Neural crest cell (in vitro differentiated cells): ENCODE measurements at regions not wholly inside any gene's neighbourhood (a gene's known extent, or its start where the extent isn't known, plus 50 kb on each side); places are given as distances from the start of the nearest gene placed in this dataset.

Source experiments
- DNase-seq: peaks from one replicate; pipeline ENCODE4 v3.0.0; 2021; ENCODE audit warnings: low read depth, mixed read lengths, low spot score
- H3K27ac Mint-ChIP-seq: one replicate; pipeline ENCODE4 v1.8.0; 2021; ENCODE audit warnings: mild to moderate bottlenecking, mixed read lengths; ENCODE audit not compliant: unreplicated experiment
- H3K27me3 Mint-ChIP-seq: 2 replicates; pipeline ENCODE4 v1.8.0; 2021; ENCODE audit warnings: low read depth, mild to moderate bottlenecking, mixed read lengths
- H3K36me3 Mint-ChIP-seq: 2 replicates; pipeline ENCODE4 v1.8.0; 2021; ENCODE audit warnings: low read depth, mild to moderate bottlenecking, mixed read lengths
- H3K4me1 Mint-ChIP-seq: 2 replicates; pipeline ENCODE4 v1.8.0; 2021; ENCODE audit warnings: mixed read lengths
- H3K4me3 Mint-ChIP-seq: one replicate; pipeline ENCODE4 v1.8.0; 2021; ENCODE audit warnings: mild to moderate bottlenecking, mixed read lengths
- H3K9me3 Mint-ChIP-seq: 2 replicates; pipeline ENCODE4 v1.8.0; 2021; ENCODE audit warnings: mixed read lengths
- CTCF ChIP-seq: fragments of 200-600 bp; sonication (generic); conservative IDR thresholded peaks from 2 replicates; pipeline ENCODE4 v1.5.0; 2021; ENCODE audit warnings: antibody characterized with exemption, mild to moderate bottlenecking

GRCh38 chr13:73894995-73895571 lies 239.1 kb downstream of the KLF12 start:
- no peak overlapping the region for H3K4me3 Mint-ChIP-seq
- H3K27ac Mint-ChIP-seq, result no peak overlapping the region
- DNase-seq, result no peak
- TF ChIP-seq CTCF, result no peak
- H3K4me1 Mint-ChIP-seq, result peaks cover 6% of the 10 kb centered on the region
- H3K36me3 Mint-ChIP-seq, result no peaks in the 10 kb centered on the region
- no peaks in the 10 kb centered on the region for H3K9me3 Mint-ChIP-seq
- H3K27me3 Mint-ChIP-seq, result no peaks in the 10 kb centered on the region

- H3K27me3 Mint-ChIP-seq, result no peaks in the 10 kb centered on the region
These were observed 240.4 kb downstream of the KLF12 start for GRCh38 chr13:73893833-73894232.

GRCh38 chr13:73891805-73892204 lies 242.4 kb downstream of the KLF12 start:
- Mint-ChIP-seq H3K27me3 (no peaks in the 10 kb centered on the region), H3K27ac (no peak overlapping the region), H3K36me3 (no peaks in the 10 kb centered on the region), H3K4me1 (peaks cover 6% of the 10 kb centered on the region), H3K9me3 (no peaks in the 10 kb centered on the region), H3K4me3 (no peak overlapping the region)
- no peak for TF ChIP-seq CTCF
- DNase-seq, result no peak

More at GRCh38 chr13:73893833-73894232, 240.4 kb downstream of the KLF12 start:
- Mint-ChIP-seq H3K4me3 (no peak overlapping the region), H3K9me3 (no peaks in the 10 kb centered on the region), H3K4me1 (peaks cover 6% of the 10 kb centered on the region), H3K27ac (no peak overlapping the region), H3K36me3 (no peaks in the 10 kb centered on the region)
- TF ChIP-seq CTCF, result no peak
- DNase-seq, result no peak

- no peaks in the 10 kb centered on the region for H3K27me3 Mint-ChIP-seq
- no peaks in the 10 kb centered on the region for H3K9me3 Mint-ChIP-seq
- no peak for DNase-seq
- peaks cover 23% of the 10 kb centered on the region for H3K36me3 Mint-ChIP-seq
- H3K27ac Mint-ChIP-seq, result no peak overlapping the region
- H3K4me3 Mint-ChIP-seq, result no peak overlapping the region
- peaks cover 5% of the 10 kb centered on the region for H3K4me1 Mint-ChIP-seq
- TF ChIP-seq CTCF, result no peak
These were observed 251.0 kb downstream of the KLF12 start for GRCh38 chr13:73883162-73883561.

GRCh38 chr13:73880365-73880764 lies 253.8 kb downstream of the KLF12 start:
- Mint-ChIP-seq H3K36me3 (peaks cover 18% of the 10 kb centered on the region), H3K9me3 (no peaks in the 10 kb centered on the region), H3K4me3 (no peak overlapping the region), H3K4me1 (peaks cover 5% of the 10 kb centered on the region), H3K27me3 (no peaks in the 10 kb centered on the region), H3K27ac (no peak overlapping the region)
- DNase-seq, result no peak
- no peak for TF ChIP-seq CTCF
